Liver (tissue), 8 donors: ENCODE measurements at regions not wholly inside any gene's neighbourhood (a gene's known extent, or its start where the extent isn't known, plus 50 kb on each side); places are given as distances from the start of the nearest gene placed in this dataset.

ENCODE experiments used
- DNase-seq: peaks from one replicate; pipeline ENCODE4 v3.0.0-alpha.2; 2017; ENCODE audit warnings: low spot score
- H3K27ac ChIP-seq, 2 donors: one replicate each; pipeline ENCODE4 v1.7.0; 2013; ENCODE audit warnings: inconsistent platforms in 2 of 2, low read length in 2 of 2, control low read depth in 1 of 2, low read depth in 1 of 2, mild to moderate bottlenecking in 1 of 2
- H3K27me3 ChIP-seq, 4 donors: one replicate each; pipeline versions ENCODE4 v1.6.1 to v1.7.0; 2013; ENCODE audit warnings: low read length in 3 of 4, inconsistent platforms in 1 of 4, mild to moderate bottlenecking in 1 of 4, moderate library complexity in 1 of 4; ENCODE audit not compliant: control insufficient read depth in 4 of 4, insufficient read depth in 4 of 4
- H3K36me3 ChIP-seq, 4 donors: one replicate each; pipeline versions ENCODE4 v1.6.1 to v1.7.0; 2013; ENCODE audit warnings: low read length in 3 of 4, mild to moderate bottlenecking in 3 of 4, low read depth in 1 of 4, moderate library complexity in 1 of 4; ENCODE audit not compliant: control insufficient read depth in 4 of 4, insufficient read depth in 3 of 4
- H3K4me1 ChIP-seq, 4 donors: one replicate each; pipeline versions ENCODE4 v1.6.1 to v1.7.0; 2013; ENCODE audit warnings: low read length in 3 of 4, mild to moderate bottlenecking in 3 of 4, moderate library complexity in 1 of 4; ENCODE audit not compliant: control insufficient read depth in 4 of 4, insufficient read depth in 4 of 4
- H3K4me3 ChIP-seq, 3 donors: one replicate each; pipeline versions ENCODE4 v1.6.1 to v1.7.0; 2013; ENCODE audit warnings: low read length in 3 of 3, control low read depth in 1 of 3, low read depth in 1 of 3, mild to moderate bottlenecking in 1 of 3
- H3K9ac ChIP-seq, 2 donors: one replicate each; pipeline ENCODE4 v1.7.0; 2013; ENCODE audit warnings: low read length in 2 of 2, mild to moderate bottlenecking in 2 of 2, moderate library complexity in 2 of 2, control low read depth in 1 of 2, low read depth in 1 of 2
- H3K9me3 ChIP-seq, 4 donors: one replicate each; pipeline versions ENCODE4 v1.6.1 to v1.7.0; 2013; ENCODE audit warnings: low read length in 3 of 4; ENCODE audit not compliant: control insufficient read depth in 4 of 4
- ATF3 ChIP-seq: IDR thresholded peaks from 2 replicates; pipeline ENCODE4 v1.6.1; 2016; ENCODE audit warnings: antibody characterized with exemption
- CTCF ChIP-seq: fragments of 150-350 bp; IDR thresholded peaks from 2 replicates; pipeline ENCODE4 v1.5.1; 2017; ENCODE audit warnings: improper control_type of control experiment, low read depth, low read length; ENCODE audit not compliant: missing input control
- FOXA1 ChIP-seq: IDR thresholded peaks from 2 replicates; pipeline ENCODE4 v1.6.1; 2016; ENCODE audit warnings: antibody characterized with exemption
- FOXA2 ChIP-seq: IDR thresholded peaks from 2 replicates; pipeline ENCODE4 v1.6.1; 2016; ENCODE audit warnings: antibody characterized with exemption
- GABPA ChIP-seq, 2 donors: IDR thresholded peaks in 1 of 2; conservative IDR thresholded peaks in 1 of 2; 2 replicates each; pipeline ENCODE4 v1.6.1; 2016; ENCODE audit warnings: antibody characterized with exemption in 2 of 2, mild to moderate bottlenecking in 1 of 2, moderate library complexity in 1 of 2
- HNF4A ChIP-seq, 2 donors: conservative IDR thresholded peaks; 2 replicates each; pipeline ENCODE4 v1.6.1; 2016; ENCODE audit warnings: antibody characterized with exemption in 2 of 2, mild to moderate bottlenecking in 2 of 2
- HNF4G ChIP-seq: IDR thresholded peaks from 2 replicates; pipeline ENCODE4 v1.6.1; 2016; ENCODE audit warnings: antibody characterized with exemption
- MAX ChIP-seq: IDR thresholded peaks from 2 replicates; pipeline ENCODE4 v1.6.1; 2016; ENCODE audit warnings: antibody characterized with exemption
- NR2F2 ChIP-seq: IDR thresholded peaks from 2 replicates; pipeline ENCODE4 v1.6.1; 2016; ENCODE audit warnings: antibody characterized with exemption
- RAD21 ChIP-seq, 2 donors: IDR thresholded peaks; 2 replicates each; pipeline ENCODE4 v1.6.1; 2016; ENCODE audit warnings: antibody characterized with exemption in 2 of 2, mild to moderate bottlenecking in 2 of 2
- REST ChIP-seq: IDR thresholded peaks from 2 replicates; pipeline ENCODE4 v1.6.1; 2016; ENCODE audit warnings: antibody characterized with exemption, mild to moderate bottlenecking
- SP1 ChIP-seq: IDR thresholded peaks from 2 replicates; pipeline ENCODE4 v1.6.1; 2018; ENCODE audit warnings: antibody characterized with exemption, mild to moderate bottlenecking
- TAF1 ChIP-seq: conservative IDR thresholded peaks from 2 replicates; pipeline ENCODE4 v1.6.1; 2016; ENCODE audit warnings: antibody characterized with exemption, mild to moderate bottlenecking
- ZBTB33 ChIP-seq: IDR thresholded peaks from 2 replicates; pipeline ENCODE4 v1.6.1; 2016; ENCODE audit warnings: antibody characterized with exemption
- WGBS: extraction: QIAGEN DNeasy Blood & Tissue Kit; methylation state at CpG from one replicate; pipeline ENCODE4 v1.1.7; 2013; 5-methylcytosine and 5-hydroxymethylcytosine counted together
- donor health status: healthy.
- donor health status: healthy.
- donor health status: healthy.
- donor health status: healthy.
- donor health status: healthy.

GRCh38 chr5:18036531-18036930 lies 402.3 kb downstream of the TAF11L14 start:
- Histone ChIP-seq H3K27me3 (peaks cover 0 to 2% (median 0%) of the 10 kb centered on the region in 4 donors), H3K9me3 (no peaks in the 10 kb centered on the region), H3K4me3 (no peak overlapping the region), H3K4me1 (no peaks in the 10 kb centered on the region), H3K9ac (no peak overlapping the region), H3K36me3 (no peaks in the 10 kb centered on the region), H3K27ac (no peak overlapping the region)
- no peak for DNase-seq
- no peak for TF ChIP-seq MAX
- WGBS: 86% methylated on average over 2 of the region's 2 CpGs

- Histone ChIP-seq H3K27ac (no peak overlapping the region), H3K36me3 (no peaks in the 10 kb centered on the region), H3K4me3 (no peak overlapping the region), H3K4me1 (no peaks in the 10 kb centered on the region), H3K9me3 (no peaks in the 10 kb centered on the region), H3K27me3 (peaks cover 0 to 2% (median 0%) of the 10 kb centered on the region in 4 donors), H3K9ac (no peak overlapping the region)
- no peak for TF ChIP-seq FOXA1
- TF ChIP-seq ATF3: no peak
- TF ChIP-seq RAD21 (IDR thresholded peaks at IDR 0.05): no peak
- no peak for TF ChIP-seq SP1
- TF ChIP-seq MAX: no peak
- no peak for TF ChIP-seq REST
- TF ChIP-seq GABPA (IDR thresholded peaks at IDR 0.05 in 1 of 2, conservative IDR thresholded peaks at IDR 0.05 in 1 of 2): no peak
- no peak for TF ChIP-seq HNF4A (conservative IDR thresholded peaks at IDR 0.05)
- no peak for TF ChIP-seq ZBTB33
- no peak for TF ChIP-seq HNF4G
- TF ChIP-seq FOXA2: no peak
- TF ChIP-seq CTCF: no peak
- TF ChIP-seq NR2F2: no peak
- no peak for TF ChIP-seq TAF1
- no peak for DNase-seq
- 89% methylated on average over 2 of the region's 2 CpGs for WGBS
These were observed 403.5 kb downstream of the TAF11L14 start for GRCh38 chr5:18037718-18038117.
